HG03521 (cell line): ENCODE measurements at regions not wholly inside any gene's neighbourhood (a gene's known extent, or its start where the extent isn't known, plus 50 kb on each side); places are given as distances from the start of the nearest gene placed in this dataset.

ENCODE experiments used
- ATAC-seq: cut with Tn5 transposase; IDR thresholded peaks from one replicate; pipeline ENCODE4 v1.9.1; 2021; ENCODE audit warnings: mild to moderate bottlenecking, moderate library complexity; ENCODE audit not compliant: unreplicated experiment

GRCh38 chr11:112457532-112457931 is 196.9 kb upstream of the PLET1 start:
- no peak for ATAC-seq

GRCh38 chr11:112459001-112459400 is 198.3 kb upstream of the PLET1 start:
- no peak for ATAC-seq

- no peak for ATAC-seq
These were observed 199.5 kb upstream of the PLET1 start for GRCh38 chr11:112460141-112460540.

GRCh38 chr11:112464949-112465348 is 204.3 kb upstream of the PLET1 start:
- ATAC-seq: no peak

GRCh38 chr11:112465433-112466024 is 204.9 kb upstream of the PLET1 start:
- ATAC-seq: no peak

GRCh38 chr11:112467721-112468120 is 207.1 kb upstream of the PLET1 start:
- ATAC-seq: no peak

- ATAC-seq: no peak
These were observed 208.7 kb upstream of the PLET1 start for GRCh38 chr11:112469376-112469775.

GRCh38 chr11:112470355-112470754 is 209.7 kb upstream of the PLET1 start:
- no peak for ATAC-seq

- ATAC-seq: no peak
These were observed 211.1 kb upstream of the PLET1 start for GRCh38 chr11:112471731-112472130.

- no peak for ATAC-seq
These were observed 216.5 kb upstream of the PLET1 start for GRCh38 chr11:112477152-112477551.

- no peak for ATAC-seq
These were observed 217.1 kb upstream of the PLET1 start for GRCh38 chr11:112477581-112478317.

- ATAC-seq: no peak
These were observed 218.1 kb upstream of the PLET1 start for GRCh38 chr11:112478806-112479205.

- no peak for ATAC-seq
These were observed 220.8 kb upstream of the PLET1 start for GRCh38 chr11:112481431-112481830.

- ATAC-seq: no peak
These were observed 221.2 kb upstream of the PLET1 start for GRCh38 chr11:112481893-112482292.

- peak; percentile 71 for ATAC-seq
These were observed 224.6 kb upstream of the PLET1 start for GRCh38 chr11:112485280-112485679.

GRCh38 chr11:112497826-112498225 is 237.2 kb upstream of the PLET1 start:
- ATAC-seq: no peak

- ATAC-seq: no peak
These were observed 238.0 kb upstream of the PLET1 start for GRCh38 chr11:112498701-112499100.

- no peak for ATAC-seq
These were observed 238.7 kb upstream of the PLET1 start for GRCh38 chr11:112499153-112499880.

- ATAC-seq: no peak
These were observed 239.2 kb upstream of the PLET1 start for GRCh38 chr11:112499881-112500204.

- ATAC-seq: no peak
These were observed 242.8 kb upstream of the PLET1 start for GRCh38 chr11:112503410-112503809.

GRCh38 chr11:112504056-112504455 is 243.4 kb upstream of the PLET1 start:
- no peak for ATAC-seq

GRCh38 chr11:112506852-112507251 is 246.2 kb upstream of the PLET1 start:
- no peak for ATAC-seq
